Thoracic aorta (tissue), 2 donors: ENCODE measurements at regions not wholly inside any gene's neighbourhood (a gene's known extent, or its start where the extent isn't known, plus 50 kb on each side); places are given as distances from the start of the nearest gene placed in this dataset.
A peak's percentile ranks its signal among the peaks of the same experiment; 100 is the strongest.
"Not testable (repeated sequence)": the region's sequence is repeated elsewhere in the genome, so short reads cannot be mapped to it uniquely, and the experiment has no call there.

ENCODE experiments used
- ATAC-seq: fragments of 150-250 bp; one replicate; pipeline ENCODE4 v1.8.0; 2017; ENCODE audit warnings: low read depth; ENCODE audit not compliant: insufficient number of reproducible peaks, low FRiP score
- DNase-seq: peaks from one replicate; pipeline ENCODE4 v3.0.0-alpha.2; 2020; ENCODE audit warnings: low spot score
- H3K27ac ChIP-seq, 2 donors: fragments of 200-600 bp; sonication (generic); 1 replicate in 1 of 2; 2 replicates in 1 of 2; pipeline ENCODE4 v1.5.1; 2016; ENCODE audit warnings: mild to moderate bottlenecking in 2 of 2, moderate library complexity in 2 of 2
- H3K27me3 ChIP-seq: fragments of 200-600 bp; sonication (generic); replicated peaks from 2 replicates; pipeline ENCODE4 v1.6.0; 2016; ENCODE audit warnings: mild to moderate bottlenecking; ENCODE audit not compliant: insufficient read depth
- H3K36me3 ChIP-seq: fragments of 200-600 bp; sonication (generic); one replicate; pipeline ENCODE4 v1.5.1; 2016
- H3K4me1 ChIP-seq, 2 donors: fragments of 200-600 bp; sonication (generic); 1 replicate in 1 of 2; 2 replicates in 1 of 2; pipeline versions ENCODE4 v1.5.1 to v1.6.0; 2016; ENCODE audit warnings: low read depth in 2 of 2, mild to moderate bottlenecking in 1 of 2; ENCODE audit not compliant: control insufficient read depth in 1 of 2
- H3K4me3 ChIP-seq: fragments of 200-600 bp; sonication (generic); 2 replicates; pipeline ENCODE4 v1.5.1; 2016; ENCODE audit warnings: mild to moderate bottlenecking
- H3K9me3 ChIP-seq: fragments of 200-600 bp; sonication (generic); 2 replicates; pipeline ENCODE4 v1.5.1; 2016
- CTCF ChIP-seq: fragments of 200-600 bp; sonication (generic); IDR thresholded peaks from one replicate; pipeline ENCODE4 v1.5.1; 2019; ENCODE audit warnings: antibody characterized with exemption

GRCh38 chr15:92822216-92823144 lies 77.6 kb upstream of the CHD2 start:
- Histone ChIP-seq H3K27ac (peak overlapping the region in 1 of 2 donors; percentile 48), H3K4me1 (peaks cover 5 to 26% of the 10 kb centered on the region in 2 donors), H3K9me3 (no peaks in the 10 kb centered on the region), H3K27me3 (no peaks in the 10 kb centered on the region), H3K4me3 (no peak overlapping the region), H3K36me3 (no peaks in the 10 kb centered on the region)
- TF ChIP-seq CTCF: no peak
- no peak for ATAC-seq
- no peak for DNase-seq

- DNase-seq (no peak), ATAC-seq (no peak)
- Histone ChIP-seq H3K36me3 (no peaks in the 10 kb centered on the region), H3K4me1 (peaks cover 3 to 23% of the 10 kb centered on the region in 2 donors), H3K4me3 (no peak overlapping the region), H3K27ac (no peak overlapping the region), H3K27me3 (no peaks in the 10 kb centered on the region), H3K9me3 (no peaks in the 10 kb centered on the region)
- TF ChIP-seq CTCF: no peak
These were observed 74.1 kb upstream of the CHD2 start for GRCh38 chr15:92825985-92826384.

- peaks cover 10 to 36% of the 10 kb centered on the region in 2 donors for H3K4me1 ChIP-seq
- H3K27me3 ChIP-seq, H3K27ac ChIP-seq, H3K36me3 ChIP-seq, H3K9me3 ChIP-seq, ATAC-seq, H3K4me3 ChIP-seq, DNase-seq: not testable (repeated sequence)
These were observed 72.1 kb upstream of the CHD2 start for GRCh38 chr15:92827991-92828390.

GRCh38 chr15:92829875-92830274 lies 70.2 kb upstream of the CHD2 start:
- ATAC-seq: no peak
- H3K27ac ChIP-seq: peak overlapping the region; percentile 97 to 98

GRCh38 chr15:92831336-92831654 lies 68.8 kb upstream of the CHD2 start:
- DNase-seq (no peak), ATAC-seq (no peak)
- peak overlapping the region; percentile 63 for H3K4me3 ChIP-seq
- H3K4me1 ChIP-seq: peaks cover 24 to 59% of the 10 kb centered on the region in 2 donors
- H3K27me3 ChIP-seq: no peaks in the 10 kb centered on the region
- no peaks in the 10 kb centered on the region for H3K9me3 ChIP-seq
- TF ChIP-seq CTCF: no peak
- no peaks in the 10 kb centered on the region for H3K36me3 ChIP-seq
- peak overlapping the region; percentile 97 to 98 for H3K27ac ChIP-seq

More at GRCh38 chr15:92829875-92830274, 70.2 kb upstream of the CHD2 start:
- TF ChIP-seq CTCF: no peak
- no peaks in the 10 kb centered on the region for H3K36me3 ChIP-seq
- H3K9me3 ChIP-seq: no peaks in the 10 kb centered on the region
- no peaks in the 10 kb centered on the region for H3K27me3 ChIP-seq
- DNase-seq: no peak
- H3K4me3 ChIP-seq: no peak overlapping the region
- peaks cover 20 to 52% of the 10 kb centered on the region in 2 donors for H3K4me1 ChIP-seq
